NCI-H146 treated with DMSO at 0.1 percent for 48 hours (cell line): ENCODE measurements at regions not wholly inside any gene's neighbourhood (a gene's known extent, or its start where the extent isn't known, plus 50 kb on each side); places are given as distances from the start of the nearest gene placed in this dataset.

ENCODE experiments used
- DNase-seq: peaks from one replicate; lab custom pipeline; 2025; ENCODE audit not compliant: unreplicated experiment; lab: John Stamatoyannopoulos, UW

- no peak for DNase-seq
Observed at GRCh38 chr7:15938115-15938514, 251.6 kb upstream of the MEOX2 start.

- DNase-seq: no peak
Observed at GRCh38 chr7:15937571-15937970, 251.1 kb upstream of the MEOX2 start.

- DNase-seq: no peak
Observed at GRCh38 chr7:15936991-15937390, 250.5 kb upstream of the MEOX2 start.

GRCh38 chr7:15932318-15932717, 245.8 kb upstream of the MEOX2 start:
- no peak for DNase-seq

GRCh38 chr7:15929411-15929810, 242.9 kb upstream of the MEOX2 start:
- DNase-seq: no peak

- no peak for DNase-seq
Observed at GRCh38 chr7:15925608-15926007, 239.1 kb upstream of the MEOX2 start.

GRCh38 chr7:15924910-15925309, 238.4 kb upstream of the MEOX2 start:
- no peak for DNase-seq

GRCh38 chr7:15922002-15922401, 235.5 kb upstream of the MEOX2 start:
- DNase-seq: no peak

GRCh38 chr7:15921576-15921975, 235.1 kb upstream of the MEOX2 start:
- no peak for DNase-seq

GRCh38 chr7:15920953-15921352, 234.5 kb upstream of the MEOX2 start:
- no peak for DNase-seq

- DNase-seq: no peak
Observed at GRCh38 chr7:15916681-15917380, 230.3 kb upstream of the MEOX2 start.

- no peak for DNase-seq
Observed at GRCh38 chr7:15915686-15916293, 229.3 kb upstream of the MEOX2 start.

GRCh38 chr7:15914611-15915010, 228.1 kb upstream of the MEOX2 start:
- no peak for DNase-seq

GRCh38 chr7:15906436-15906835, 220.0 kb upstream of the MEOX2 start:
- DNase-seq: no peak

GRCh38 chr7:15905251-15906040, 219.0 kb upstream of the MEOX2 start:
- no peak for DNase-seq

- DNase-seq: no peak
Observed at GRCh38 chr7:15891151-15891881, 204.8 kb upstream of the MEOX2 start.

- no peak for DNase-seq
Observed at GRCh38 chr7:15889507-15889906, 203.0 kb upstream of the MEOX2 start.

- no peak for DNase-seq
Observed at GRCh38 chr7:15888090-15888489, 201.6 kb upstream of the MEOX2 start.

- no peak for DNase-seq
Observed at GRCh38 chr7:15886626-15887025, 200.1 kb upstream of the MEOX2 start.

- no peak for DNase-seq
Observed at GRCh38 chr7:15885678-15886077, 199.2 kb upstream of the MEOX2 start.

- DNase-seq: no peak
Observed at GRCh38 chr7:15874774-15875173, 188.3 kb upstream of the MEOX2 start.
